ENCODE measurements at regions not wholly inside any gene's neighbourhood (a gene's known extent, or its start where the extent isn't known, plus 50 kb on each side); places are given as distances from the start of the nearest gene placed in this dataset.

GRCh38 chr2:221282386-221282785, 289.7 kb downstream of the EPHA4 start:
- no peak overlapping the region for H3K4me3 ChIP-seq (ENCODE audit: low read length)
- DNase-seq (ENCODE audit: low read depth), result no peak
- TF ChIP-seq CTCF (conservative IDR thresholded peaks at IDR 0.05; ENCODE audit: low read length), result no peak

GRCh38 chr2:221283896-221284545, 288.1 kb downstream of the EPHA4 start:
- peak; percentile 75 for DNase-seq (ENCODE audit: low read depth)

GRCh38 chr2:221285148-221285547, 287.0 kb downstream of the EPHA4 start:
- H3K4me3 ChIP-seq (ENCODE audit: low read length), result no peak overlapping the region
- no peak for TF ChIP-seq CTCF (conservative IDR thresholded peaks at IDR 0.05; ENCODE audit: low read length)
- no peak for DNase-seq (ENCODE audit: low read depth)

More at GRCh38 chr2:221283896-221284545, 288.1 kb downstream of the EPHA4 start:
- no peak for TF ChIP-seq CTCF (conservative IDR thresholded peaks at IDR 0.05; ENCODE audit: low read length)
- no peak overlapping the region for H3K4me3 ChIP-seq (ENCODE audit: low read length)

GRCh38 chr2:221286406-221286805, 285.7 kb downstream of the EPHA4 start:
- TF ChIP-seq CTCF (conservative IDR thresholded peaks at IDR 0.05; ENCODE audit: low read length), result no peak
- DNase-seq (ENCODE audit: low read depth), result no peak
- no peak overlapping the region for H3K4me3 ChIP-seq (ENCODE audit: low read length)

- H3K4me3 ChIP-seq (ENCODE audit: low read length), result no peak overlapping the region
- peak; percentile 24 for DNase-seq (ENCODE audit: low read depth)
- no peak for TF ChIP-seq CTCF (conservative IDR thresholded peaks at IDR 0.05; ENCODE audit: low read length)
These were observed 282.7 kb downstream of the EPHA4 start for GRCh38 chr2:221289389-221289788.

GRCh38 chr2:221289846-221290245, 282.3 kb downstream of the EPHA4 start:
- H3K4me3 ChIP-seq (ENCODE audit: low read length), result no peak overlapping the region
- no peak for TF ChIP-seq CTCF (conservative IDR thresholded peaks at IDR 0.05; ENCODE audit: low read length)
- no peak for DNase-seq (ENCODE audit: low read depth)

GRCh38 chr2:221293949-221294742, 278.0 kb downstream of the EPHA4 start:
- no peak for DNase-seq (ENCODE audit: low read depth)
- no peak overlapping the region for H3K4me3 ChIP-seq (ENCODE audit: low read length)
- TF ChIP-seq CTCF (conservative IDR thresholded peaks at IDR 0.05; ENCODE audit: low read length), result no peak

Measured in AG10803 (cell line).